Heart left ventricle (tissue), 16 donors: ENCODE measurements at regions not wholly inside any gene's neighbourhood (a gene's known extent, or its start where the extent isn't known, plus 50 kb on each side); places are given as distances from the start of the nearest gene placed in this dataset.

ENCODE experiments used
- ATAC-seq, 4 donors: fragments of 200-7000 bp; cut with Tn5 transposase; one replicate each; pipeline ENCODE4 v1.9.1; 2020 to 2022; ENCODE audit warnings: moderate library complexity in 4 of 4, mild to moderate bottlenecking in 3 of 4, moderate number of reproducible peaks in 1 of 4
- DNase-seq, 5 donors: peaks; one replicate each; pipeline ENCODE4 v3.0.0-alpha.2; 2020
- H3K27ac ChIP-seq, 12 donors: fragments of 200-600 bp; sonication (generic) in 4 of 12; one replicate each; pipeline versions ENCODE4 v1.5.0 to v1.8.0; 2016 to 2022; ENCODE audit warnings: mild to moderate bottlenecking in 2 of 12
- H3K27me3 ChIP-seq, 9 donors: fragments of 200-600 bp; sonication (generic) in 2 of 9; one replicate each; pipeline versions ENCODE4 v1.5.1 to v1.8.0; 2016 to 2022; ENCODE audit warnings: mild to moderate bottlenecking in 3 of 9
- H3K36me3 ChIP-seq, 9 donors: fragments of 200-600 bp; sonication (generic) in 2 of 9; one replicate each; pipeline versions ENCODE4 v1.5.0 to v1.8.0; 2018 to 2022; ENCODE audit warnings: mild to moderate bottlenecking in 2 of 9
- H3K4me1 ChIP-seq, 12 donors: fragments of 200-600 bp; sonication (generic) in 4 of 12; one replicate each; pipeline versions ENCODE4 v1.5.0 to v1.8.0; 2016 to 2022; ENCODE audit warnings: mild to moderate bottlenecking in 3 of 12
- H3K4me3 ChIP-seq, 12 donors: fragments of 200-600 bp; sonication (generic) in 4 of 12; one replicate each; pipeline versions ENCODE4 v1.5.0 to v1.8.0; 2017 to 2022; ENCODE audit warnings: mild to moderate bottlenecking in 9 of 12, moderate library complexity in 4 of 12
- H3K9me3 ChIP-seq, 12 donors: fragments of 200-600 bp; sonication (generic) in 4 of 12; one replicate each; pipeline versions ENCODE4 v1.5.0 to v1.8.0; 2016 to 2022; ENCODE audit warnings: mild to moderate bottlenecking in 1 of 12
- CTCF ChIP-seq, 12 donors: fragments of 200-600 bp; sonication (generic) in 4 of 12; IDR thresholded peaks; one replicate each; pipeline versions ENCODE4 v1.5.0 to v1.8.0; 2018 to 2022; ENCODE audit warnings: antibody characterized with exemption in 12 of 12, mild to moderate bottlenecking in 5 of 12
- POLR2A ChIP-seq, 2 donors: fragments of 450-650 bp; IDR thresholded peaks; one replicate each; pipeline ENCODE4 v1.6.1; 2017; ENCODE audit warnings: antibody characterized with exemption in 2 of 2, mild to moderate bottlenecking in 2 of 2, moderate library complexity in 2 of 2
- WGBS, 4 donors: extraction: QIAGEN DNeasy Blood & Tissue Kit in 2 of 4; methylation state at CpG; one replicate each; pipeline versions ENCODE4 v1.1.5 to v1.1.7; 2013 to 2018; 5-methylcytosine and 5-hydroxymethylcytosine counted together
- intact Hi-C, 10 donors: fragments of 100-400 bp; cut with DNase I; formaldehyde crosslinking; loops; one replicate each; pipeline versions ENCODE4 v1.11.1 to v1.14.2; 2022
- donor health status: ischemic (EF 13 %, LVEDD 7.1; RV severe dilation, severe dysfunction).
- donor health status: healthy with polysubstance abuse.
- donor health status: DM: no; HTN: yes; CAD: no.
- donor health status: DM: no; HTN: no; CAD: no.
- donor health status: ischemic (EF 25% LVEDD 6.9; RV normal size, moderate dysfunction).
- donor health status: ischemic (EF 25% LVEDD 5.7; RV mildly dilated, moderate dysfunction).
- donor health status: healthy.
- donor health status: DM: yes; HTN: yes; CAD: no.
- donor health status: ischemic (EF 35%, LVEDD 5.7; RV mildly dilated, moderate dysfunction).
- donor health status: nonischemic (EF 11% LVEDD 7.7; RV severe dilation, severe dysfunction).
- donor health status: DM: yes; HTN: yes; CAD: no.
- donor health status: PGD.
- donor health status: ischemic (EF 29% LVEDD 5.4; RV normal size, mild dysfunction).
- donor health status: nonischemic (EF 23%, LVEDD 6.1; RV moderate dilation, normal function).

GRCh38 chr2:5148392-5149085, 543.6 kb upstream of the SOX11 start:
- 81 to 86% (median 85%) methylated on average over 5 of the region's 5 CpGs for WGBS, 4 donors

GRCh38 chr2:5150871-5151270, 541.3 kb upstream of the SOX11 start:
- 82 to 92% (median 90%) methylated on average over 5 of the region's 5 CpGs for WGBS, 4 donors
- Histone ChIP-seq H3K9me3 (peaks cover 0 to 30% (median 4%) of the 10 kb centered on the region in 12 donors), H3K4me1 (no peaks in the 10 kb centered on the region), H3K36me3 (no peaks in the 10 kb centered on the region), H3K4me3 (no peak overlapping the region), H3K27me3 (no peaks in the 10 kb centered on the region), H3K27ac (no peak overlapping the region)
- no peak for DNase-seq
- intact Hi-C loops: no loop called here
- no peak for ATAC-seq
- no peak for TF ChIP-seq CTCF (IDR thresholded peaks at IDR 0.05)
- no peak for TF ChIP-seq POLR2A (IDR thresholded peaks at IDR 0.05)

More at GRCh38 chr2:5148392-5149085, 543.6 kb upstream of the SOX11 start:
- intact Hi-C loops: no loop called here
- Histone ChIP-seq H3K4me3 (no peak overlapping the region), H3K9me3 (peaks cover 0 to 30% (median 4%) of the 10 kb centered on the region in 12 donors), H3K4me1 (no peaks in the 10 kb centered on the region), H3K36me3 (no peaks in the 10 kb centered on the region), H3K27me3 (no peaks in the 10 kb centered on the region), H3K27ac (no peak overlapping the region)
- ATAC-seq (no peak), DNase-seq (no peak)
- TF ChIP-seq CTCF (IDR thresholded peaks at IDR 0.05): no peak
- no peak for TF ChIP-seq POLR2A (IDR thresholded peaks at IDR 0.05)

- no peaks in the 10 kb centered on the region for H3K36me3 ChIP-seq
- no peak overlapping the region for H3K4me3 ChIP-seq
- ATAC-seq (no peak), DNase-seq (no peak)
- intact Hi-C loops: no loop called here
- H3K27me3 ChIP-seq: no peaks in the 10 kb centered on the region
- no peaks in the 10 kb centered on the region for H3K4me1 ChIP-seq
- WGBS, 4 donors: 65 to 72% (median 68%) methylated on average over 3 of the region's 3 CpGs
- H3K9me3 ChIP-seq: peaks cover 0 to 12% (median 0%) of the 10 kb centered on the region in 12 donors
- no peak for TF ChIP-seq POLR2A (IDR thresholded peaks at IDR 0.05)
- TF ChIP-seq CTCF (IDR thresholded peaks at IDR 0.05): no peak
- H3K27ac ChIP-seq: no peak overlapping the region
Measured at GRCh38 chr2:5164776-5165525, 527.2 kb upstream of the SOX11 start.

GRCh38 chr2:5172923-5173322, 519.3 kb upstream of the SOX11 start:
- ATAC-seq: no peak
- no peaks in the 10 kb centered on the region for H3K36me3 ChIP-seq
- no peaks in the 10 kb centered on the region for H3K27me3 ChIP-seq
- DNase-seq: no peak
- H3K4me1 ChIP-seq: no peaks in the 10 kb centered on the region
- no peak overlapping the region for H3K4me3 ChIP-seq
- H3K9me3 ChIP-seq: peaks cover 0 to 7% (median 0%) of the 10 kb centered on the region in 12 donors
- intact Hi-C loops: no loop called here
- 73 to 84% (median 79%) methylated on average over 2 of the region's 2 CpGs for WGBS, 4 donors
- H3K27ac ChIP-seq: no peak overlapping the region
- TF ChIP-seq CTCF (IDR thresholded peaks at IDR 0.05) (no peak), POLR2A (IDR thresholded peaks at IDR 0.05) (no peak)
